ENCODE measurements at regions not wholly inside any gene's neighbourhood (a gene's known extent, or its start where the extent isn't known, plus 50 kb on each side); places are given as distances from the start of the nearest gene placed in this dataset.
"Not testable (repeated sequence)": the region's sequence is repeated elsewhere in the genome, so short reads cannot be mapped to it uniquely, and the experiment has no call there.

GRCh38 chr11:92455210-92455790 lies 230.7 kb downstream of the FAT3 start:
- no peak for DNase-seq
- in situ Hi-C loops (cut with MboI; ENCODE audit: low pct_unique_long_range_greater_than_20kb, low sequenced_read_pairs), result no loop called here

DNA sequence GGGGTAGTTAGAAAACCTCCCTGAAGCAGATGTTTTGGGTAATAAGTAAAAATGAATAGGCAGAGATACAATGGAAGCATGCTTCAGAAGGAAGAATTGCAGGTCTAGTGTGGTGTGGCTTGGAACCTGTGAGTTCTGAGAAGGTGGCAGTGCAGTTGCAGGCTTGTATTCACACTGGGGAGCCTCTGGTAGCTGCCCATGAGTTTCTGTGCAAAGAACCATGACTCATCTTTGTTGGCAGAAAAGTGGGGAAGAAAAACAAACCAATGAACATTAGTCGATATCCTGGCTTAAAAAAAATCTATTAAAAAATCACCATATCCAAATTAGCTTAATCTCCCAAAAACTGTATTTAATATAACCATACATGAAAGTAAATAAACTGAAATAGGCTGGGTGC lies 232.6 kb downstream of the FAT3 start:
- in situ Hi-C loops (cut with MboI; ENCODE audit: low pct_unique_long_range_greater_than_20kb, low sequenced_read_pairs), result no loop called here
- no peak for DNase-seq

DNA sequence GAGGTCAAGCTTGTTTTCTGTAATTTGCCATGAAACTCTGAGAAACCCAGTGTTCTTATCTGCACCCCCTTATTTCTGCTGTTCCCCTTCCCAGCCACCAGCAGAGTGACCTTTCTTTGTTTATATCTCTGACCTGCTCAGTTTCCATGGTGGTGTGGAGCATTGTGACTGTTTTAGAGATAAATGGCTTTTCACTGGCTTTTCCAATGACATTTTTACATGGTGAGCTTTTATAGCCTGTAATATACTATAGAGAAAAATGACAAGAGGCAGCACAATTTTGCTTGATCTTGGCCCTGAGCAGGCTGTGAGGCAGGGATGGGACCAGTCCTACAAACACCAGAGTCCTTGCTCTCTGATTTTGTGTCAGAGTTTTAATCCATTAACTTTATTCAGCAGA lies 233.9 kb downstream of the FAT3 start:
- in situ Hi-C loops (cut with MboI; ENCODE audit: low pct_unique_long_range_greater_than_20kb, low sequenced_read_pairs), result no loop called here
- no peak for DNase-seq

- in situ Hi-C loops (cut with MboI; ENCODE audit: low pct_unique_long_range_greater_than_20kb, low sequenced_read_pairs), result no loop called here
- no peak for DNase-seq
Observed at GRCh38 chr11:92460213-92460612, 235.6 kb downstream of the FAT3 start.

DNA sequence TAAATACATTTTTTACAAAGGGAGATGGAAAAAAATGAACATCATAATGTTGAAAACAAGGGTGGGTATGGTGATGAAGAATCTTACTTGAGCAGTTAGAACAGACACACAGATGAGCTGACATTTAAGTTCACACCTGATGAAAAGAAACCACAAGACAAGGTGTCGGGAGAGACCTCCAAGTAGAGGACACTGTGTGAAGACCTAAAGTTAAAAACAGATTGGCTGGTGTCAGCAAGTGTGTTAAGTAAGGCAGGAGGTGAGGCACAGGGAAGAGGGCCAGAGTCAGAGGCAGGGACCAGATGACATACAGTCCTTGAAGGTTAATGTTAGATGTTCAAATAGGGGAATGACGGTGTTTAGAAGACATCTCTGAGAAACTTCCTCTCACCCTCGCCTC lies 236.8 kb downstream of the FAT3 start:
- DNase-seq, result no peak
- in situ Hi-C loops (cut with MboI; ENCODE audit: low pct_unique_long_range_greater_than_20kb, low sequenced_read_pairs), result no loop called here

DNA sequence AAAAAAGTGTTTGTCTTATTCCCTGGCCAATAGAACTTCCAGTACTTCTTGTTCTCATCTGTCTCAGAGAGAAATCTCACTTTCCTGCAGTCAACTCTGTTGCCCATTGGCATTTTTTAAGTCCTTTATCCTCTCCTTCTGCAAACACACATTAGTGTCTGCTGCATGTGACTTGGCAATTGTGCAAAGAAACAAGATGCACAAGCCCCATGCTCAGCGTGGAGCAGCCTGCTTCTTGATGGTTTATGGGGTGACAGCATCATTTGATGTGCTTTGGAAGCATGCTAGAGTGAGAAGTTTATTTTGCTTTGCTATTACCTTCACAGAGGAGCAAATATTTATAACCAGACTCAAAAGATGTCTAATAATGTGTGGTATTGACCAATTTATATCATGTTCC lies 238.2 kb downstream of the FAT3 start:
- no peak for DNase-seq
- in situ Hi-C loops (cut with MboI; ENCODE audit: low pct_unique_long_range_greater_than_20kb, low sequenced_read_pairs), result no loop called here

GRCh38 chr11:92464822-92465221 lies 240.2 kb downstream of the FAT3 start:
- DNase-seq, result no peak
- in situ Hi-C loops (cut with MboI; ENCODE audit: low pct_unique_long_range_greater_than_20kb, low sequenced_read_pairs), result no loop called here

DNA sequence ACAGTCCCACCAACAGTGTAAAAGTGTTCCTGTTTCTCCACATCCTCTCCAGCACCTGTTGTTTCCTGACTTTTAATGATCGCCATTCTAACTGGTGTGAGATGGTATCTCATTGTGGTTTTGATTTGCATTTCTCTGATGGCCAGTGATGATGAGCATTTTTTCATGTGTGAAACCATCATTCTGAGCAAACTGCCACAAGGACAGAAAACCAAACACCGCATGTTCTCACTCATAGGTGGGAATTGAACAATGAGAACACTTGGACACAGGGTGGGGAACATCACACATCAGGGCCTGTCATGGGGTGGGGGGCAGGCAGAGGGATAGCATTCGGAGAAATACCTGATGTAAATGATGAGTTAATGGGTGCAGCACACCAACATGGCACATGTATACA lies 240.8 kb downstream of the FAT3 start:
- in situ Hi-C loops (cut with MboI; ENCODE audit: low pct_unique_long_range_greater_than_20kb, low sequenced_read_pairs), result not testable (repeated sequence)

GRCh38 chr11:92473736-92474135 lies 249.1 kb downstream of the FAT3 start:
- no peak for DNase-seq
- in situ Hi-C loops (cut with MboI; ENCODE audit: low pct_unique_long_range_greater_than_20kb, low sequenced_read_pairs), result no loop called here

More for the DNA sequence above, 240.8 kb downstream of the FAT3 start:
- not testable (repeated sequence) for DNase-seq

GRCh38 chr11:92475316-92475715 lies 250.7 kb downstream of the FAT3 start:
- in situ Hi-C loops (cut with MboI; ENCODE audit: low pct_unique_long_range_greater_than_20kb, low sequenced_read_pairs), result no loop called here
- no peak for DNase-seq

DNA sequence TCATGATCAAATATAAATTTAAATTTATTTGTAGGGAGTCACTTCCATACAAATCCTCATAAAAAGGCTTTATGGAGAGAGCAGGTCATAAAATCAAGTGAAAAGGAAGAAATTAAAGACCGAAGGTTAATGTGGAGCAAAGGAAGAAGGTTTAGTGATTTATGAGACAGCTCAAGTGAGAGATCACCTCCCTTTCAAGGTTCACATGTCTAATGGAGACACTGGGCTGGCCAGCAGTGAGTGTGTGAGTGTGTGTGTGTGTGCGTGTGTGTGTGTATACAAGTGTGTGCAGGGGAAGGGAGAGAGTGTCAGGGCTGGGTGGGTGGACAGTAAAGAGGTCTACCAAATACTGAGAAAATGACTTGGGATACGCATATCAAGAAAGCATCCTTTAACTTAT lies 251.2 kb downstream of the FAT3 start:
- no peak for DNase-seq
- in situ Hi-C loops (cut with MboI; ENCODE audit: low pct_unique_long_range_greater_than_20kb, low sequenced_read_pairs), result no loop called here

DNA sequence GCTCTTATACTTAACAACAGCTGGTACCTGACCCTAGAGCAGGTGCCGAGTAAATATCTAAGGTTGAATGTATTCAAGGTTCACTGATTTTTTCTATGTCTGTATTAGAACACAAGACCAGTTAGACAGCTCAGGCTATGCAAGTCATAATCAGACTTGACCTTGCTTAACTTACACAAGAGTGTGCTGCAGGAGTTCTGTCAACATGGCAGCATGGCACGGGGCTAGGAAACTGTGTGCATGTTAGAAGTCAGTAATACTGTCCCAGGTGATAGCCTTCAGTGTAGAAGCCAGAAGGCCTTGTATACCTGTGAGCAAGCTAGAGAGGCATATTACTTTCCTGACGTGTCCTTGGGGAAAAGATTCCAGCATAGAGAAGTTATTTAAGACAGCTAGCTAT lies 253.1 kb downstream of the FAT3 start:
- DNase-seq, result no peak
- in situ Hi-C loops (cut with MboI; ENCODE audit: low pct_unique_long_range_greater_than_20kb, low sequenced_read_pairs), result no loop called here

- DNase-seq, result no peak
- in situ Hi-C loops (cut with MboI; ENCODE audit: low pct_unique_long_range_greater_than_20kb, low sequenced_read_pairs), result no loop called here
Observed at GRCh38 chr11:92480499-92480898, 255.9 kb downstream of the FAT3 start.

DNA sequence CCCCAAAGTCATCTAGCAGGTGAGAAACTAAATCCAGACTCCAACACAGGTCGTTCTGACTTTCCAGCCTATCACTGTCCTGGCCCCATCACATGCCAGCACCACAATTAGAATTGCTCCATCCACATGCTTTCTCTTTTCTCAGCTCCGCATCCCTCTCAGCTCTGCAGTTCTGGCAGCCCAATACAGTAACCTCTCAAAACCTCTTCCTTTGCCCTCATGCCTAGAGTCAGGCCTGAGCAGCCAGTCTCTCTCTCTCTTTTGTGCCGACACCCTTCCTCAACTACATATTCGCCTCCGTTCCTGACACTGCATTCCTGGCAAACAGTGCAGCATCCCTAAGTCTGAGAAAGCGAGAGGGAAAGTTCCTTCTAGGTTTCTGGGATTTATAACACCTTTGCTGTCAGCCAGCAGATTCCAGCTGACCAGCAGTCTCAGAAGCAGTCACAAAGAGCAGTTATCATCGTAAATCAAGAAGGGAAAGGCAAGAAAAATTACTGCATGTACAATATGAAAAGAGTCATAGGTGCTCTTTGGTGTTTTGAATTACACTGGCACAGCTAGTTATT lies 258.0 kb downstream of the FAT3 start:
- in situ Hi-C loops (cut with MboI; ENCODE audit: low pct_unique_long_range_greater_than_20kb, low sequenced_read_pairs), result no loop called here
- no peak for DNase-seq

- in situ Hi-C loops (cut with MboI; ENCODE audit: low pct_unique_long_range_greater_than_20kb, low sequenced_read_pairs), result no loop called here
- DNase-seq, result no peak
Observed at GRCh38 chr11:92484570-92484969, 260.0 kb downstream of the FAT3 start.

DNA sequence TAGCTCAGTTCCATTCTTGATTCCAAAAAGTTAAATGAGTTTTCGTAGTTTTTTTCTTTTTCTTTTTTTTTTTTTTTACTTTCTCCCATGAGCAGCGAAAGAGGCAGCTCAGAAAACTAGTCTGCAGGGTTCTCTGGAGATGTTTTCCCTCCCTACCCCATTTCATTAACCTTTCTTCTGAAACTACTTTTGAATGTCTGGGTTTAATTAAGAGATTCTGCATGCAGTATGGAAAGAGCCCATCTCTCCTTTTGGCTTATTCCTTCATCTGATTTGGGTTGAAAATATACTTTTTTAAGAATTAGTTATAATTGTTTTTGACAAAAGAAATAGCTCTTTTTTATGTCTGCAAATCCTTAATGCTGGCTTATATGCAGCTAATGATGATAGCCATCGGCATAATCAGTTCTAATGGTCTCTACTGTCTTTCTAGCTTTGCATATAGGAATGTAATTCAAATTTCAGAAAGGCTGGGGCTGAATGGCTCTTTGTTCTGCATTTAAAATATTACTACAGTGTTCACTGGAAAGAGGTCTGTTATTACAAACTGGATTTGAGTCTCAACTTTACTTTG lies 265.3 kb downstream of the FAT3 start:
- no peak for DNase-seq
- in situ Hi-C loops (cut with MboI; ENCODE audit: low pct_unique_long_range_greater_than_20kb, low sequenced_read_pairs), result no loop called here

- no peak for DNase-seq
- in situ Hi-C loops (cut with MboI; ENCODE audit: low pct_unique_long_range_greater_than_20kb, low sequenced_read_pairs), result no loop called here
Observed at GRCh38 chr11:92492372-92492771, 267.8 kb downstream of the FAT3 start.

DNA sequence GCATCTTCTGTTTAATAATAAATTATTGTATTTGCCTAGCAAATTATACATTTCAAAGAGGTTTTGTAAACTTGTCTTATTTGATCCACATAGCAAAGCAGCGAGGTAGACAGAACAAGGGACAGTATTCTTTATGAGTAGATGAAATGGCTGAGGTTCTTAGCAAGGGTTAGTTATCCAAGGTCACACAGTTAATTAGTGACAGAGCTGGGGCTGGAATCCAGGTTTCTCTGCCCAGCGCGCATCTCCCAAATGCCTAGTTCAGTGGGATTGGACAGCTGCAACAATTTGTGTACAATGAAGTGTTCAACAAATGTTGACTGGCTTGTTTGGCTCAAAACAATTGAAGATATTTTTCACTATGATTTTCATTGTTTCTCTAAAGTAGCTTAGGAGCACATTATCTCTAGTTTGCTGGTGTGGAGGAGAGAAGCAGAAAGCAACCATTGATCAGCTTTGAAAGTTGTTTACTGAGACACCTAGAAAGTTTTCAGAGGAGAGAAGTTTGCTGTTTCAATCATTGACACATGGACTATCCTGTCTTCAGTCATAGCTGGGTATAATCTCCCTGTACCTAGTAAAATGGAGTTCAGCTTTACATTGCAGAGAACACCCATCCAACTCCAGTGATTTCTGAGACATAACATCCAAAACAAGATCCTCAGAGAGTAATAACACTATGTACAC lies 270.6 kb downstream of the FAT3 start:
- in situ Hi-C loops (cut with MboI; ENCODE audit: low pct_unique_long_range_greater_than_20kb, low sequenced_read_pairs), result no loop called here
- no peak for DNase-seq

DNA sequence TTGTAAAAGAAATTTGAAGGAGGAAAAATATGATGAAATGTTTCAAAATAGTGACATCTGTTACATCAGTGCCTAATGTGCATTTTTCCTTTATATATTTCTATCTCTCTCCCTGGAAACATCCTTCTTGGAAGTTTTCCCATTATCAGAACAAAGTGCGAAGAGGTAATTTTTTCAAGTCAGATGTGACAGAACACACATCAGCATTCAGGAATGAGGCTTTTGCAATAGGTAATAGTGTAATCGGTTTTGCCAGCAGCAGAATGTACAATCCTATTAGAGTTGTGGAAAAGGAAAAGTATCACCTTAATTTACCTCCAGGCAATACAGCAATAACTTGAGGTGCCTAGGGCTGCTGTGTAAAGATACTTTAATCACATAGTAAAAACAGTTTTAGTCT lies 275.8 kb downstream of the FAT3 start:
- DNase-seq, result no peak
- in situ Hi-C loops (cut with MboI; ENCODE audit: low pct_unique_long_range_greater_than_20kb, low sequenced_read_pairs), result no loop called here

DNA sequence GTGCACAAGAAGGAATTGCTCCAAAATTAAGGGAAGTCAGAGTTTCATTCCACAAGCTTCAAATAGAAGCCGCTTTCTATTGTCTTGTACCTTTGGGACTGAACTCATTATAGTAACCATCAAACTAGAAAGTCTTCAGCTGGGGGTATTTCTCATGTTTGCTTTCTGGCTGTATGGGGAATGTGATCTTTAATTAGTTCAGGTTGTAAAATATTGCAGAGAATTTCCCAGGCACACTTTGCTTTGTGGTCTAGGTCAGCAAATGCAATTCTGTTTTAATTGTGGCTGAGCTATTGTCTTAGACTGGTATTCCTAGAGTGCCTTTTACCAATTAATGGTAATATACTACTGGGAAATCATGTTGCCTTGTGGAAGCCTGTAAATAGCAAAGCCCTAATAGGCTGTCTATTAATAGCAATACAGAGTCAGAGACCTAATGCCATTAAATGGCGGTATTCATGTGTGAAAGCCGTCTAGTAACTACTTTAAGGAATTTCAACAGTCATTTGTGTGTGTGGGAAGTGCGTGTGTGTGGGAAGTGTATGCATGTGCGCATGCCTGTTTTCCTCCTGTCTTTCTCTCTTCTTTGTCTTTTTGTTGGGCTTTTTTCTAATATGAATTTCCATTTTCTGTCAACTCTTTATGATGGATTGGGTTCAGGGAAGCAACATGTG lies 276.6 kb downstream of the FAT3 start:
- in situ Hi-C loops (cut with MboI; ENCODE audit: low pct_unique_long_range_greater_than_20kb, low sequenced_read_pairs), result no loop called here
- DNase-seq, result no peak

All from KBM-7 (cell line).